Endothelial cell of umbilical vein (primary cell): ENCODE measurements at regions not wholly inside any gene's neighbourhood (a gene's known extent, or its start where the extent isn't known, plus 50 kb on each side); places are given as distances from the start of the nearest gene placed in this dataset.

Experiments used
- CTCF ChIP-seq, 2 donors: IDR thresholded peaks; 1 replicate in 1 of 2; 2 replicates in 1 of 2; pipeline ENCODE4 v1.5.1; 2011; ENCODE audit warnings: low read length in 2 of 2, mild to moderate bottlenecking in 2 of 2, moderate library complexity in 2 of 2, control low read depth in 1 of 2, inconsistent platforms in 1 of 2, low read depth in 1 of 2; ENCODE audit not compliant: insufficient read depth in 1 of 2; ENCODE audit errors: extremely low read depth in 1 of 2
- GATA2 ChIP-seq: IDR thresholded peaks from 2 replicates; pipeline ENCODE4 v1.7.0; 2011; ENCODE audit warnings: low read depth, mild to moderate bottlenecking, moderate library complexity, mixed read lengths, low read length; ENCODE audit not compliant: insufficient read length, insufficient read depth
- JUN ChIP-seq: IDR thresholded peaks from 2 replicates; pipeline ENCODE4 v1.6.1; 2011; ENCODE audit warnings: borderline replicate concordance, low read depth; ENCODE audit not compliant: insufficient read length, insufficient read depth
- MAX ChIP-seq: IDR thresholded peaks from 2 replicates; pipeline ENCODE4 v1.6.1; 2011; ENCODE audit not compliant: insufficient read depth, insufficient read length
- POLR2A ChIP-seq: IDR thresholded peaks from 2 replicates; pipeline ENCODE4 v1.6.1; 2012; ENCODE audit warnings: low read depth, mild to moderate bottlenecking, control low read depth, low read length
- POLR2AphosphoS5 ChIP-seq: IDR thresholded peaks from 2 replicates; pipeline ENCODE4 v1.6.1; 2012; ENCODE audit warnings: low read depth, mild to moderate bottlenecking, control low read depth, low read length, moderate library complexity; ENCODE audit not compliant: insufficient read depth

- no peak for TF ChIP-seq POLR2AphosphoS5
- TF ChIP-seq CTCF (IDR thresholded peaks at IDR 0.05; ENCODE audit: extremely low read depth in 1 of 2, insufficient read depth in 1 of 2, low read depth in 1 of 2, low read length in 2 of 2): no peak
- TF ChIP-seq GATA2: no peak
- no peak for TF ChIP-seq POLR2A
- no peak for TF ChIP-seq JUN
- TF ChIP-seq MAX: no peak
These were observed 325.0 kb downstream of the SATB1 start for GRCh38 chr3:18100121-18100520.
